ENCODE measurements at regions not wholly inside any gene's neighbourhood (a gene's known extent, or its start where the extent isn't known, plus 50 kb on each side); places are given as distances from the start of the nearest gene placed in this dataset.

DNA sequence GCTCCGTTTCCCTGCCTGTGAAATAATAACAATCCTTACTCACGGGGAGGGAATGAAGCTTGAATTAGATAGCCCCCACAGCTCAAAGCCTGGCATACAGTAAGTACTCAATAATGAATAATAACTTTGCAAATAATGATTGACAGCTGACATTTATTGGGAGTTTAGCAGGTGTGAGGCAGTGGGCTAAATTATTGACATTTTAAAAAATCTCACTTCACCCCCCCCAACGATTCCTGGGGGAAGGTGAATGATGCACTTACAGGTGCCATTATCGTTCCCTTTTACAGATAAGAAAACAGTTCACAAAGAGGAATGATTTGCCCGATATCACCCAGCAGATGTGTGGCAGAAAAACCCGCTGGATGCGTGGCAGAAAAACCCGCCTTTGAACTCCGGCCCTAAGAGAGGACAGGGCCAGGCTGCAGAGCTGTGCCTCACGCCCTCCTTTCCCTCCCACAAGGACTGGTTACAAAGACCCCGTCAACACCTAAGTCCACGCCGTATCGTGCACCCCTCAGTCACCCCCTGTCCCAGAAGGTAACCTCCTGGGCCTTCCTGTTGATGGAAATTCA lies 114.2 kb upstream of the PTPN1 start:
- DNase-seq: no peak

DNA sequence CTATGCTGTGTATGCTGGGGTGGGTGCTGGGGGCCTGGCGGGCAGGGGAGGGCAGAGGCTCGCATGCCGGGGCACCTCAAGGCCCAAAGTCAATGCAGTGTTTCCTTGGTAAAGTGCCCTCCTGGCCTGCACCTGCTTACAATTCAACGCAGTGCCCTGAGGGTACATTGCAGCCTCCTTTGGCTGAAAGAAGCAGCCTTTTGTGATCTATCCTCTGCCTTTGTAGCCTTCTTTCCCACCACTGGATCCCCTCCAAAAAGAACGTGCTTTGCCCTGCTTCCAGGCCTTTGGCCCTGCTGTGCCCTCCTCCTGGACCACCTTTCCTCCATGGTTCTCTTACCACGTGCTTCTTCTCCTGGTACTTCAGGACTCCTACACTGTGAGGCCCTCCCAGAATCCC lies 113.6 kb upstream of the PTPN1 start:
- DNase-seq: no peak

DNA sequence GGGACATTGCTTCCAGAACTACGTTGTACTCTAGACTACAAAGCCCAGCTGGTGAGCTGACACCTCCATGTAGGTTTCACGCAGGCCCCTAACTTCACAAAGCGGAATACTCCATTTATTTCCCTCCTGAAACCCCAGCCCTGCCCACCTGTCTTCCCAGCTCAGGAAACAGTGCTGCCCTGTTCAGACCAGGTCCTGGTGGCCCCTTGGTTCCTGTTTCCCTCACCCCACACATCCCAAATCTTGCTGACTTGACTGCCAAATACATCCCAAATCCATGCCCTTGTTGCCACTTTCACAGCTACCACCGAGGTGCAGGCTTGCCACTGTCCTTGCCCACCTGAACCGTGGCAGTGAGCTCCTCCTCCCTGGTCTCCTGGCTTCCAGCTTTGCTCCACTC lies 113.1 kb upstream of the PTPN1 start:
- DNase-seq: no peak

DNA sequence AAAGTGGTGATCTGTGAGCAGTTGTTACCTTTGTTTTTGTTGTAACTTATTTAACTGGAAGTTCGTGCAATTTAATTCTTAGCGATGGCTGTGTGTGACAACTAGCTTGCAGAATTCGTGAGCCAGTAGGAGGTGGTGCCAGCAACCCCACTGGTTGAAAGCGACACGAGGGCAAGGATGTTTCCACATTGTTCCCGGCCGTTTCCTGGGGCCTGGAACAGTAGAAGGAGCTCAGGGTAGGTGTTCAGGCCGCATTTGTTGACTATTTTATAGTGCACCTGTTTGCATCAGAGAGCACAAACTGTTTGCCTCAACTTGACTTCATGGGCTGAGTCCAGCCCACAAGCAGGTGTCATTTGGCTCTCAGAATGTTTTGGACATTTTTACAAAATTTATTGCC lies 112.1 kb upstream of the PTPN1 start:
- no peak for DNase-seq

DNA sequence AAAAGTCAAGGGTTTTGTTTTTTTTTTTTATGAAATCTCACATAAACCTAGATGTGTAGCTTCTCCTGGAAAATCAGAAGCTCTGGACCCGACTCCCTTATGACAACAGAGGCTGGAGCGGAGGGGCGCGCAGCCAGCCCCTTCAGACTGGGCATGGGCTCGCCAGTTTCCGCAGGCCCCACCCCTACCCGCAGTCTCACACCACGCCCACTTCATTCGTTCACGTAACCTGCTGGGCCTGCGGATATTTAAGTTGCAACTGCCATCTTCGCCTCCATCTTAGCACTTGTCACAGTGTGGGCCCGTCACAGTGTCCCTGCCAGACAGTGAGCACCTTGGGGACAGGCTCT lies 111.7 kb upstream of the PTPN1 start:
- DNase-seq: no peak

DNA sequence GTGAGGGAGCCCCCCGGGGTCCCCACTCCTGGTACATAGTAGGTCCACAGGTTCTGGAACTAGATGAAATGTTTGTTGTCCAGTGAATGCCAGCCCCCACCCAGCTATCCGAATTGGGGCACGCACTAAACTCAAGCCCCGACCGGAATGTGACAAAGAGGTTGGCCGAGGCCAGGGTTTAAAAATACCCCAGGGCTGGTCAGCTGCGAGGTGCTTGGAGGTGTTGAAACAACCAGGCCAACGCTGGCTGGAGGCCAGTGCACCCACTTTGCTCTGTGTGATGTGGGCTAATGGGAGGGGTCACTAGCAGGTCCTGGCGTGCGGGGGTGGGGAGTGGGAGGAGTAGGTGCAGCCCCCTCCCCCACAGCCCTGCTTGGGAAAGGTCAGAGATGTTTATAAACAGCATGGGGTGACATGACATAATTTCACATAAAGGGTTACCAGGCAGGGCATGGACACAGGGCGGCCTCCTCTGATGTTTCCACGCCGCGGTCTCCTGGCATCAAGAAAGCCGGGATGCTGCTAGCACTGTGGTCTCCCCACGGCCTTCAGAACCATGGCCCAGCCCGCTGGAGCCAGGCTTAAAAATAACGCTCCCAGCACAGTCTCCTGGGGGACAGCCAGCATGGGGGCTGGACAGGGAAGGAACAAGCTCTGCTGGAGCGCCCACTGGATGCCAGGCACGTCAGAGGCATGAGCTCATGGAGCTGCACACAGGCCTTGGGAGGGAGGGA lies 111.2 kb upstream of the PTPN1 start:
- DNase-seq: no peak

DNA sequence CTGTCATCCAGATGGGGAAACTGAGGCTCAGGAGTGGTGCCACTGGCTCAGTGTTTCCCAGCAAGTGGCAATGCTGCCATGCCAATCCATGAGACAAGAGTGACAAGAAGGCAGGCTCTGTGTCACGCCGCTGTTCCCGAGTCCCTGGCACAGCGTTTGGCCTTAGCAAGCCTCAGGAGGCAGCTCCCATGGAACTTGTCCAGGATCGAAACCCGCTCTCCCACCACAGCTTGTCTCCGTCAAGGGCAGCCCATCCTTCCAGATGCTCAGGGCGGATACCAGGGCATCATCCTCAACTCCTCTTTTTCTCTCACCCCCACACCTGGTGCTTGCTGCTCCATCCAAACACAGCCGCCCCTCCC lies 110.6 kb upstream of the PTPN1 start:
- DNase-seq: no peak

DNA sequence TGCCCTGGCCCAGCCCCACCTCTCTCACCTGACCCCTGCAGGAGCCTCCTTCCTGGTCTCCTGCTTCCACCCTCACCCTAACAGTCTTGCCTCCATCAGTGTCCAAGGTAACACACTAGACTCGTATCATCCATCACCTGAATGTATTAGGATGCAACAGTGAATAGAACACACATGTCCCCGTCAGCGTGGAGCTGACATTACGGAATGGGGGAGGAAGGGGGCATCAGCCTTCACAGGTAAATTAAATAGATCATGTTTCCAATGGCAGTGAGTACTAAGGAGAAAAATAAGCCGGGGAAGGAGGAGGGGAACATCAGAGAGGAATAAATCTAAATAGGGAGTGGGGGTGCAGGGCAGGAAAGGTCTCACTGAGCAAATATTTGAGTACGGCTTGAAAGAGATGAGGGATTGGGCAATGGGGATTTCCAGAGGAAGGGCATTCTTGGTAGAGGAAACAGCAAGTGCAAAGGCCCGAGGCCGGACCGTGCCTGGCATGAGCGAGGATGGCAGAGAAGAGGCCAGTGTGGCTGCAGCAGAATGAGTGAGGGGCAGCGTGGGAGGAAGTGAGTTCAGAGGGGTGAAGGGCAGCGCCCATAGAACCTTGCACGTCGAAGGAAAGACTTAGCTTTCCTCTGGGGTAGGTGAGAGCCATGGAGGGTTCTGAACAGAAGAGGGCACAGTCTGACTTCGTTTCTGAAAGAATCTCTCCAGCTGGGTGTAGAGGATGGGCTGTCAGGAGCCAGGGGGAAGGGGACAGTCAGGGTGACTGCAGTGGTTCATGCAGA lies 110.1 kb upstream of the PTPN1 start:
- DNase-seq: no peak

DNA sequence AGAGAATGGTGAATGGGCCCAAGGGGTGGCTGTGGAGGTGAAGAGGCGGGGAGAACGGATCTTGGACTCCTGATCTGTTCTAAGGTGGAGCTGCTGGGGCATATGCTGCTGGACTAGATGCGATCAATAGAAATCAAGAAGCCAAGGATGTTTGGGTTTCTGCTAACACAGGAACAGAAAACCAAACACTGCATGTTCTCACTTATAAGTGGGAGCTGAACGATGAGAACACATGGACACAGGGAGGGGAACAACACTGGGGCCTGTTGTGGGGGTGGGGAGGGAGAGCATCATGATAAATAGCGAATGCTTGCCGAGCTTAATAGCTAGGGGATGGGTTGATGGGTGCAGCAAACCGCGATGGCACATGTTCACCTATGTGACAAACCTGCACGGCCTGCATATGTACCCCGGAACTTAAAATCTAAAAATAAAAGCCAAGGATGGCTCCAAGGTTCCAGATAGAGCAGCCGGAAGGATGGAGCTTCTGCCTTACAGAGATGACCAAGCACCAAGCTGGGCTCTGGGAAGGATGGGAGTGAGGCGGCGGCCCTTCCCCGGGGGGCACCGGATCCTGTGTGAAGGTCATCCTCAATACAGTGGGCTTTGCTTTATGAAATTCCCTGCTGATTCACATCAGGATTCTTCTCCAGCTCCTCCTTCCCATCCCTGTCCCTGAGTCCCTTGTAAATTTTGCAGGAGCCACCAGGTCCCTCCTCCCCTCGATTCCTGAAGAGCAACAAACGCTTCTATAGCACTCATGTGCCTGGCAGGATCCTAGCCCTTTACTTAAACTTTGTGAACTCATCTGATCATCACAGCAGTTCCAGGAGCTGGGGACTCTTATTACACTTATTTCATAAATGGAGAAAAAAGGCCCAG lies 109.2 kb upstream of the PTPN1 start:
- no peak for DNase-seq

DNA sequence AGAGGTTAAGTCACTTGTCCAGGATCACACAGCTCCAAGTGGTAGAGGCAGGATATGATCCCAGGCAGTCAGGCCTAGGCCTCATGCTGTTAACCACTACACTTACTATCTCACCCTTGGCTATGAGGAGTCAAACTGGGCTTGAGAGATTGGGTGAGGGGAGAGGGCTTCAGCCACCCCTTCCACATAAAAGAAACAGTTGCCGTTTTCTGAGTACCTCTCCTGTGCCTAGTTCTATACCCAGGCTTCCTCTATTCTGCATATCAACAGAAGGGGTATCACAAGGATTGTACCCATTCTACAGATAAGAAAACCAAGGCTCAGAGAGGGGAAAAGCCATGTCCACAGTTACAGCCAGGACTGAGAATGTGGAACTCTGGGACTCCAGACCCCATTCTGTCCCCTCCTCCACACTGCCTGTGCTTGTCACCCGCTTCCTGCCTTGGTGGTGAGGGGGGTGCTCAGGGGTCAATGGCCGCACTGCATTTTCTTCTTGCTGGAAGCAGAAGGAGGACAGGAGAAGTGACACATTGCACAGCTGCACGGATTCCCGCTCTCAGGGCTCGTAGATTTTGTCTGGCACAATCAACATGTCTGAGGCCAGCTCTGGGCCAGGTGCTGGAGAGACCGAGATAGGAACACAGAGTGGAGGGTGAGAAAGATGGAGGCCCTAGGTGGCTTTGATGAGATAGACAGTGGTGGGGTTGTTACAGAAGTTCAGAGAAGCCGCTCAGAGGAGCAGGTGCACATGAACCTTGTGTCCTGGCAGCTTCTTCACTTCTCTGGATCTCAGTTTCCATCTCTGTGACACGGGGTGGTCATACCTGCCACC lies 108.4 kb upstream of the PTPN1 start:
- no peak for DNase-seq

DNA sequence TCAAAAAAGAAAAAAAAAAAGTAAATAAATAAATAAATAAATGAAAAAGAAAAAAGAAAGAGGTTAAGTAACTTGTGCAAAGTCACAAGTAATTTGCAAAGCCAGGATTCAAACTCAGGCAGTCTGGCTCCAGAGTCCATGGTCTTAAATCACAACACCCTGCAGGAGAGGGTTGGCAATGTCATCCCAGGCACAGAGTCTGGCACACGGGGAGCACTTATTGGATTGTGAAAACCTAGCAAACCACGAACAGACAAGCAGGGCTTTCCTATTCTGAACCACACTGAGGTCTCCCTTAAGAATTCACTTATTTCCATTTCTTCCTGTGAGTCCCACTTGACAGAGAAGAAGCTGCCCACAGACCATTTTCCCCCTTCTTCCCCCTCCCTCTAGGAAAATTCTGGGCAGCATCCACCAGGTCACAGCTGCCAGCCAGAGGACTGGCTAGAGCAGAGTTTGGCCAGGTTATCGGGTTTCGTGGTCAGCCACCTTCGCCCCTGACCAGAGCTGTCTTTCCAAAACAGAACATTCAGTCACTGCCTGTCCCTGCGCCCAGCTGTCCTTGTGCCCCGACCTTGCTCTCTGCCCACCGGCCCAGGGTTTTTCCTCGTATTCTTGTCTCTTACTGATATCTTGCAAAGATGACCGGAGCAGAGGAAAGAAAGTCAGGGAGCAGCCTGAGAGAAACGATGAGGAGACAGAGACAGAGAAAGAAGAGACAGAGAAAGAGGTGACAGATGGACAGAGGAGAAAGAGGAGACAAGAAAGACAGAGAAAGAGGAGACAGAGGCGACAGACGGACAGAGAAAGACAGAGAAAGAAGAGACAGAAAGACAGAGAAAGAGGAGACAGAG lies 106.4 kb upstream of the PTPN1 start:
- no peak for DNase-seq

DNA sequence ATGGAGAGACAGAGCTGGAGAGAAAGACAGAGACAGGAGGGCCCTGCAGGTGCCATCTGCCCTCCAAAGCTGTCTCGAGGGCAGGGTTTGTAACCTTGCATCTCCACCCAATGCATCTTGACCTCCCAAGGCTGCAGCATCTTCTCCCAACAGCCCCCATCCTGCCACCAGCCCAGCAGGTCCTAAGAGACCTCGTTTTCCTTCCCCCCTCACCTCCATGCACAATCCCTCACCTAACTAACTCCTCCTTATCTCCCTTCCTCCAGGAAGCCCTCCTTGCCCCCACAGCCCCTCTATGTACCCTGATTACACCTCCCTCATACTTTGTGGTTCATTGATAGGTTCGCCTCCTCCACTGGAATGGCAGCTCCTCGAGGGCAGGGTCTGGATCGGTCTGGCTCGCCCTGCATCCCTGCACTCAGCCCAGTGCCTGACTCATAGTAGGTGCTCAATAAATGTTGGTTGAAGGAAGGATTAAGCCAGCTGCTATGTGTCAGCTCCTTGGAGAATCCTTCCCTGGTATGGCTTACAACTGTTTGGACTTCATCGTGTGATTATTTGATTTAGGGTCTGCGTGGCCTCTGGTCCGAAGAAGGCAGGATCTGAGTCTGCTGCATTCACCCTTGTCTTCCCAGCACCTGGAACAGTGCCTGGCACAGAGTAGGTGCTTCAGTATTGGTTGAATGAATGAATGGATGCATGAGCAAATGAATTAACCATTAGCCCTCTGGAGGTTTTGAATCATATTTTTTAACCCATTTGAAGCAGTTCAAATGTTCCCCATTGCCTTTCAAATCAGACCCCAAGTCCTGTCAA lies 105.6 kb upstream of the PTPN1 start:
- no peak for DNase-seq

DNA sequence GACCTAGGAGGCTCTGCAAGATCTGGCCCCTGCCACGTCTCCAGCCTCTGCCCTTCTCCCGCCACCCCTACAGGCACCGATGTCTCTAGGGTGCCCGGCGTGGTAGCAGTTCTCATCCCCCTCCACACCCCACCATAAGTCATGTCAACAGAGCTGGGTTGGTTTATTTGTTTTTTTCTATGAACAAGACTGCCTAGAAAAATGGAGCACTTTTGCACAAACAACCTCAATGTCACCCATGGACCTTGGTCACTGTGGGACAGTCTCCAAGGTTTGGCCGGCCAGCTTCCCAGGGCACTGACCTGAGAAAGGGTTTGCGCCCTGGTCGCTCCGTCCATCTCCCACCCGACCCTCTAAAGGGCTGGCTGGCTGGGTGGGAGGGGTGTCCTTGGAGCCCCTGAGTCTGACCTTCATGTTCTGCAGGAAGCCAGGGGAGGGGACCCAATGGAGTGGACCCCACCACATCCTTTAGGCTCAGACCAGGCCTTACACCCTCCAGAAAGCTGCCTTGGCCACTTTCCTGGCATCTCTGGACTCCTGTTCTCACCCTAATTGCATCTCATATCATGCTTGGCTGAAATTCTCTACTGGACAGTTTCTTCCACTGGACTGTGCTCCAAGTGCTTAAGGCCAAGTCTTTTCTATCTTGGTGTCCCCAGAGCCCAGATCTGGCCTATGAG lies 104.8 kb upstream of the PTPN1 start:
- DNase-seq: no peak

DNA sequence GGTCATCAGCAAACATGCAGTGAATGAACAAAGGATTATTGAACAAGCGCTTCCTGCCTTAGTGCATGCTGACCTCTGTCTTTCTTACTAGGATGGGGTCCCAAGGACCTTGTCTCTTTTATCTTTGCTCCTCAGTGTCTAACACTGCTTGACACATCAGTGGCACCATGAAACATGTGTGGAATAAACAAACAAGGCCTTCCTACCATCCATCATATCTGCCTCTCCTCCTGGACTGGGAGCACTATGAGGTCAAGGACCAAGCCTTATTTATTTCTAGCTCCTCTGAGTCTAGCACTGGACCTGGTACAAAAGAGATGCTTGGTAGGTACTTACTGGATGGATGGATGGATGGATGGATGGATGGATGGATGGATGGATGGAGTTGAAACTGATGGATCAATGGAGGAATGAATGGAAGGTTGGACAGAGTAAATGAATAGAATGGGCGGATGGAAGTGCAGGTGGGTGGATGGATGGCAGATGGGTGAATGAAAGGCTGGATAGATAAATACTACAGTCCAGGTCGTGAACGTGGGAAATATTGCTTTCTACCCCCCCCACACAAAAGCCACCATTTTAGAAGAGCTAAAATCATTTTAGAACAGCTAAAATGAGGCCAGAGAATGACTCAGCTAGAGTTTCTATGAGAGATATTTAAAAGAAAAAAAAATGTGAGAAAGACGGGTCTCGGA lies 104.1 kb upstream of the PTPN1 start:
- DNase-seq: no peak

DNA sequence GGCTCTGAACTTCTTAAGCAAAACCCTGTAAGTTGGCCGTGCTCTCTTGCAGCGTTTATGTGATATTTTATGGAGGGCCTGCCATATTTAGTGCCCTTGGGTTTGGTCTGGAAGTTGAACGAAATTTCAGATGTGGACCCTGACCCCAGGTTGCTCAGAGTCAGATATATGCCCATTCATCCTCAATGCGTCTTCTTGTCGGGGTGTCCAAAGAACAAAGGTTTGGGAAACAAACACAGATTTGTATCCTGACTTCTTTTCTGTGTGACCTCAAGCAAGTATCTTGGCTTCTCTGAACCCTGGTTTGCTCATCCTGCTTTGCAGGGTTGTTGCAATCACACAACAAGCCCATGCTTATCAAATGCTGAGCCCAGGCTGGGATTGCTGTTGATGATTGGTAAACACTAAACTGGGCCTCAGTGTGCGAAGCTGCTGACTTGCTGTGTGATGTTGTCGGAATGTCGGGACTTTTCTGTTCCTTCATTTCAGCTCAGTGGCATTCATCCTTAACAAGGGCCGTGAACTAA lies 103.5 kb upstream of the PTPN1 start:
- no peak for DNase-seq

DNA sequence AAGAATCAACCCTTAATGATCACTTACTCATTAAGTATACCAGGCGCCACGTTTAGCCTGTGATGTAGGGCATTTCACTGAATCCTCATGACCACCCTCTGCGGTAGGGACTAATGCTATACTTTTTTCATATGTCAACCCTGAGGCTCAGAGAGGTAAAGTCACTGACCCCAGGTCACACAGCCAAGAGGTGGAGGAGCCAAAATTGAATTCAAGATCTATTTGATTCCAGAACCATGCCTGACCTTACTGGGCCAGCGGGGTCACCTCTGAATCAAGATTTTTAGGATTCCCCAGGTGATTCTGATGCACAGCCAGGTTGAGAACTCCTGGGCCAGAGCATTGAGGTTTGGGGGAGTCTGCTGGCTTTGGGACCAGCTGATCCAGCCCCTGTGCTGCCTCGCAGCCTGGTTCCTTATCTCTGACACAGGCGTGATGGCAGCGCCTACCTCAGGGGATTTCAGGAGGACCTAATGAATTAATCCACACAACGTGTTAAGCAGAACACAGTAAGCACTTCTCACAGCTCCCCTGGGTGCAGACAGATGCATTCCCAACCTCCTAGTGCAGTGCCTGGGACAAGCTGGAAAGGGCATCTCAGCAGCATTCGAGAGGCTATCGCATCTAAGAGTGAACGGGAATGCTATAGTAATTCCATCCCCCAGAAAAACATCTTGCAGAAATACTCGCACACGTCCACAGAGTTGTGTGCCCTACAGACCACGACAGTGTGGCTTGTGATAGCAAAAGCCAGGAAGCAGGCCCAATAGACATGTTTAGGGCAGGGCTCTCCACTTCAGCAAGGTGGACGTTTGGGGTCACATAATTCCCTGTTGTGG lies 101.4 kb upstream of the PTPN1 start:
- DNase-seq: no peak

DNA sequence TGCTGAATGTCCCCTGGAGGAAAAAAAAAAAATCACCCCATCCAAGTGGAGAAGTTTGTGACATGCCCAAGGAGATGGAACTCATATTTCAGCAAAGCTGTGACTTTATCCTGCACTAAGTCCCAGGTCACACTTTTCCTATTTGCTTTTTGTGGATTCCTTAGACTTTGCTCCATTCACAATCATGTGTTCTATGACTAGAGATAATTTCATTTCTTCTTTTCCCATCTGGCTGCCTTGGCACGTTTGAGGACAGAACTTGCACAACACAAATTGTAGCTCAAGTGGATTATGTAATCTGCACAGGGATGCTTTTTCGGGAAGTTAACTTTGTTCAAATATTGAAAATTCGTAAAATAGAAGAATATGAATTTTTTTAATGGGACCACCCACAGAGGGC lies 100.7 kb upstream of the PTPN1 start:
- DNase-seq: no peak

DNA sequence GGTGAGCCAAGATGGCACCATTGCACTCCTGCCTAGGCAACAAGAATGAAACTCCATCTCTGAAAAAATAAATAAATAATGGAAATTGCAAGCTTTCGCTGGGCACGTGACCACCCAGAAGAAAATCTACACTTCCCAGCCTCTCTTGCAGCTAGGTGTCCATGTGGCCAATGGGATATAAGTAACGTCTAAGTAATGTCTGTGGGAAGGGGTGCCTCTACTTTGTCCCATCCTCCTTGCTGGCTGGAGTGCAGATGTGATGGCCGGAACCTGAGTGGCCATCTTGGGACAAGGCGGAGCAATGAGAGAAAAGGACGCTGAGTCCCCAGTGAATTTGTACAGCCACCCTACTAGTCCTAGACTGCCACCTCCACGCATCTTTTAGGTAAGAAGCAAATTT lies 99.8 kb upstream of the PTPN1 start:
- no peak for DNase-seq
